Upper lobe of right lung (tissue), 1 donor: ENCODE measurements at regions not wholly inside any gene's neighbourhood (a gene's known extent, or its start where the extent isn't known, plus 50 kb on each side); places are given as distances from the start of the nearest gene placed in this dataset.

Source experiments
- ATAC-seq: fragments of 200-7000 bp; cut with Tn5 transposase; one replicate; pipeline ENCODE4 v1.9.1; 2020; ENCODE audit warnings: mild to moderate bottlenecking, moderate library complexity
- DNase-seq: peaks from one replicate; pipeline ENCODE4 v3.0.0-alpha.2; 2020
- H3K27ac ChIP-seq: fragments of 200-600 bp; one replicate; pipeline ENCODE4 v1.8.0; 2022
- H3K27me3 ChIP-seq: fragments of 200-600 bp; one replicate; pipeline ENCODE4 v1.8.0; 2022; ENCODE audit warnings: mild to moderate bottlenecking
- H3K36me3 ChIP-seq: fragments of 200-600 bp; one replicate; pipeline ENCODE4 v1.8.0; 2022
- H3K4me1 ChIP-seq: fragments of 200-600 bp; one replicate; pipeline ENCODE4 v1.8.0; 2022
- H3K4me3 ChIP-seq: fragments of 200-600 bp; one replicate; pipeline ENCODE4 v1.8.0; 2022; ENCODE audit warnings: mild to moderate bottlenecking
- H3K9me3 ChIP-seq: fragments of 200-600 bp; one replicate; pipeline ENCODE4 v1.8.0; 2022
- intact Hi-C: fragments of 100-400 bp; cut with DNase I; formaldehyde crosslinking; loops from one replicate; pipeline ENCODE4 v1.11.0; 2022
- TF ChIP-seq, protein P1 (sequence below): fragments of 200-600 bp; IDR thresholded peaks from one replicate; pipeline ENCODE4 v1.8.0; 2022; ENCODE audit warnings: antibody characterized with exemption
- donor health status: DM: no; HTN: yes; CAD: no; lungs with severe emphysema.

DNA sequence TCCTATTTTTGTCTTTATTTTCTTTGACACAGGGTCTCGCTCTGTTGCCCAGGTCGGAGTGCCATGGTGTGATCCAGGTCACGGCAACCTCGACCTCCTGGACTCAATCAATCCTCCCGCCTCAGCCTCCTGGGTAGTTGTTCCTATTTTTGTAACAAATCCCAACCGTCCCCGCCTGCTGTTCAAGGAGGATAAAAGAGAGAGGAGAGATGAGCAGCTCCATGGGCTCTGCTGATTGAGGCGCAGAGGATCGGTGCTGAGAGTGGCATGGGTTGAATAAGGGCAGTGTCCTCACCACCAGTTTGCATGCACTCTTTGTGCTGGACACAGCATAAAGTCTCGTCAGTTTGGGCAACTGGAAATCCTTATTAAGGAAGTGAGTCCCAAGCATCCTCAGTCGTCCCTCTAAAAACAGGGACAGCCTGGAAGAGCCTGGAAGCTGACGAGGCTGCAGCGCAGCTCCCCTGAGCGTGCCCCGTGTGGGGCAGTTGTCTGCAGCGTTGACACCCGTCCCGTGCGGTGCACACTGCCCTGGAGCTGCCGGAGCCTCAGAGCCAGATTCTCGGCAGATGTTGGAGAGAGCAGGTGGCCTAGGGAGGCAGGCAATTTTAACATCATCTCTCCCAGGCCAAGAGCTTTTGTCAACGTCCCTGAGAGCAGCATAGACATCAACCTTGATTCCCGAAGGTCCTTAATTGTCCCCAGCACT, 404.2 kb upstream of the RNF32 start:
- no peaks in the 10 kb centered on the region for H3K4me1 ChIP-seq
- ATAC-seq (no peak), DNase-seq (no peak)
- intact Hi-C loops = no loop called here
- H3K27me3 ChIP-seq = no peaks in the 10 kb centered on the region
- H3K4me3 ChIP-seq = no peak overlapping the region
- no peaks in the 10 kb centered on the region for H3K9me3 ChIP-seq
- H3K36me3 ChIP-seq = no peaks in the 10 kb centered on the region
- no peak overlapping the region for H3K27ac ChIP-seq
- TF ChIP-seq, protein P1, sequence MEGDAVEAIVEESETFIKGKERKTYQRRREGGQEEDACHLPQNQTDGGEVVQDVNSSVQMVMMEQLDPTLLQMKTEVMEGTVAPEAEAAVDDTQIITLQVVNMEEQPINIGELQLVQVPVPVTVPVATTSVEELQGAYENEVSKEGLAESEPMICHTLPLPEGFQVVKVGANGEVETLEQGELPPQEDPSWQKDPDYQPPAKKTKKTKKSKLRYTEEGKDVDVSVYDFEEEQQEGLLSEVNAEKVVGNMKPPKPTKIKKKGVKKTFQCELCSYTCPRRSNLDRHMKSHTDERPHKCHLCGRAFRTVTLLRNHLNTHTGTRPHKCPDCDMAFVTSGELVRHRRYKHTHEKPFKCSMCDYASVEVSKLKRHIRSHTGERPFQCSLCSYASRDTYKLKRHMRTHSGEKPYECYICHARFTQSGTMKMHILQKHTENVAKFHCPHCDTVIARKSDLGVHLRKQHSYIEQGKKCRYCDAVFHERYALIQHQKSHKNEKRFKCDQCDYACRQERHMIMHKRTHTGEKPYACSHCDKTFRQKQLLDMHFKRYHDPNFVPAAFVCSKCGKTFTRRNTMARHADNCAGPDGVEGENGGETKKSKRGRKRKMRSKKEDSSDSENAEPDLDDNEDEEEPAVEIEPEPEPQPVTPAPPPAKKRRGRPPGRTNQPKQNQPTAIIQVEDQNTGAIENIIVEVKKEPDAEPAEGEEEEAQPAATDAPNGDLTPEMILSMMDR = no peak

DNA sequence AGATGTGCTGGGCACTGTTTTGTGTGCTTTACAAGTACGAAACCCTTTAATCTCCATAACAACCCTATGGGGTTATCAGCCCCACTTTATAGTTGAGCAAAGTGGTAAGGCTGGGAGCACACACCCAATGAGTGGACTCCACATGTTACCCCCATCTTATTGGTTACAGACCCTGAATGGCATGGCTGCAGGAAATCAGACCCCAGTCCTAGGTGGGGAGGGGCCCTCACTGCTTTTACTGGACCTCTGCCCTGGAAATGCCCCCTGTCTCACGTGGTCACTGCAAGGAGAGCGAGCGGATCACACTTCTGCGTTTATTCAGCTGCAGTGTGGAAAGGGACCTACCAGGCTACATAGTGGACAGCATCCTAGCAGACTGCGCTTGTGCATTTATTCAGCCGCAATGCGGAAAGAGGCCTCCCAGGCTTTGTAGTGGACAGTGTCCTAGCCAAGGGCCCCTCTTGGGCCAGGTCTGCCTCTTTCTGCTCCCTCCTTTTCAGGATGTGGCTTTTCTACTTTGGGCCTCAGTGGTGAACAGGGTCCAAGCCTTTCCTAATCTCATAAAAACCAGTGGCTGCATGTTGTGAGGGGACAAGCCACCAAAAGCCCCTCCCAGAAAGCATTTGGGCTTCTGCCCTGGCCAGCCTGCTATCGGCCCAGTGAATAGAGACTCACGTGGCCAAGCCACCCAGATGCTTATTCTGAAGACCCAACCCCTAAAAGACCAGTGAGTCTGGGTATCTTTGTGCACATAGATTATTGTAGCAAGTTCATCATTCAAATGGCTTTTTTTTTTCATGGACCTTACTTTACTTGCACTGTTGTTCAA, 405.7 kb upstream of the RNF32 start:
- TF ChIP-seq, protein P1 = no peak
- H3K4me1 ChIP-seq = no peaks in the 10 kb centered on the region
- no peaks in the 10 kb centered on the region for H3K27me3 ChIP-seq
- ATAC-seq (no peak), DNase-seq (no peak)
- no peaks in the 10 kb centered on the region for H3K9me3 ChIP-seq
- H3K36me3 ChIP-seq = no peaks in the 10 kb centered on the region
- no peak overlapping the region for H3K4me3 ChIP-seq
- H3K27ac ChIP-seq = no peak overlapping the region
- intact Hi-C loops = no loop called here

DNA sequence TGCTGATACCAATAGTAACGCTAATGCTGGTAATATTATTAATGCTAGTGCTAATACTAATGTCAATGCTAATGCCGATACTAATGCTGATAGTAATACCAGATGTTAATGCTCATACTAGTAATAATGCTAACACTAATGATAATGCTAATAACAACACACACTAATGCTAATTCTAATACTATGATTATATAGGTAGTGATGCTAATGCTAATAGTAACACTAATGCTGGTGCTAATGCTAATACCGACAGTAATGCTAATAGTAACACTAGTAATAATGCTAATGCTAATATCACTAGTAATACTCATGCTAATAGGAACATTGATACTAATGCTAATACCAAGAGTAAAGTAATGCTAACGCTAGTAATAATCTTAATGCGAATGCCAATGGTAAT, 406.4 kb upstream of the RNF32 start:
- TF ChIP-seq, protein P1 = no peak
- no peaks in the 10 kb centered on the region for H3K4me1 ChIP-seq
- ATAC-seq (no peak), DNase-seq (no peak)
- H3K36me3 ChIP-seq = no peaks in the 10 kb centered on the region
- no peak overlapping the region for H3K4me3 ChIP-seq
- no peak overlapping the region for H3K27ac ChIP-seq
- no peaks in the 10 kb centered on the region for H3K9me3 ChIP-seq
- no peaks in the 10 kb centered on the region for H3K27me3 ChIP-seq
- intact Hi-C loops = no loop called here

DNA sequence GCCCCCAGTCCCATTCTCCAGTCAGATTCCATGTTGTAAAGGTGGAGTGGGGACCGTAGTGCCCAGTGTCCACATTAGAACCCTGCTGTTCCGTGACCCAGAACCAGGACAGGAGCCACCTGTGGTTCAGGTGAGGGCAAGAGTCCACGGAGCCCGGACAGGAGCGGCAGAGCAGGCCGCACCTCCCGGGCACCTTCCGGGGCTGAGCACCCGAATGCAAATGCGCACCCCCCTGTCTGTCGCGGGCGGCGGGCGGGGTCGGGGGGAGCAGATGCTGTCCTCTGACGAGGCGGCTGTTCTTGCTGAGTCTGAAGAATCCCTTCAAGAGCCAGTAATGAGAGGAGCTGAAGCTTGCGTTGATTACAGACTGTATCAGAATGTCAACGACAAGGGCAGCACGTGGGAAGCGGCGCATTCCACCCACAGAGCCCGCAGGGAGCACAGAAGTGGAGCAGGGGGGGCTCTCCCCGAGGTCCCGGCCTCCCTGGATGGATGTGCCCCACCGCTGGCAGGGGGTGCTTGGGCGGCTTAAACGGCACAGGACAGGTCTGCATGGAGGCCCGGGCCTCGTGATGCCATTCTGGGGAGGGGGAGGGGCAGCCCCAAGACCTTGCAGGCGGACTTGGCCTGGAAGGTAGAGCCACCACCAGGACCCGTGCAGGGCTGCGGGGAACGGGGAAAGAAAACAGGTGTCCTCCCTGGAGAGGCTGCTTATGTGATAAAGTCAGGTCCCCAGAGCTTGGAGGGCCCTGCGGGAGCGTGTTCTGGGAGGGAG, 407.5 kb upstream of the RNF32 start:
- ATAC-seq (peak; percentile 37), DNase-seq (no peak)
- intact Hi-C loops = no loop called here
- Histone ChIP-seq H3K27me3 (no peaks in the 10 kb centered on the region), H3K36me3 (no peaks in the 10 kb centered on the region), H3K9me3 (no peaks in the 10 kb centered on the region), H3K4me3 (no peak overlapping the region), H3K27ac (no peak overlapping the region), H3K4me1 (no peaks in the 10 kb centered on the region)
- TF ChIP-seq, protein P1 = no peak

DNA sequence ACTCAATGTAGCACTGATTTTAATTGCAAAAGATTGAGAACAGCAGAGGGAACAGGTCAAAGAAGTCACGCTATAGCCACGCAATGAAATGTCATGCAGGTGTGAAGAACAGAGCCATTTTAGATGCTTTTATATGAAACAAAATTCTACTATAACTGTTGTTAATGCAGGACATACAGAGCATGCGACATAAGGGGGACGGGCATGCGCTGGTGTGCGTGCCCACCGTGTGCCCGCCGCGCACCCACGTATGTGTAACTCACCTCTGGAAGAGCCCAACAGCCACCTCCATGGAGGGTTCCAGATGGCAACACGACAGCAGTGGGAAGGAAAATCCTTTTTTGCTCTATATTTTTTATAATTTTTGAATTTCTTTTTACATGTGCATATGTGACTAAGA, 410.0 kb upstream of the RNF32 start:
- Histone ChIP-seq H3K27me3 (no peaks in the 10 kb centered on the region), H3K9me3 (no peaks in the 10 kb centered on the region), H3K4me3 (no peak overlapping the region), H3K27ac (no peak overlapping the region), H3K36me3 (no peaks in the 10 kb centered on the region), H3K4me1 (no peaks in the 10 kb centered on the region)
- ATAC-seq (no peak), DNase-seq (no peak)
- TF ChIP-seq, protein P1 = no peak
- intact Hi-C loops = no loop called here
